Neuronal stem cell (in vitro differentiated cells): ENCODE measurements at regions not wholly inside any gene's neighbourhood (a gene's known extent, or its start where the extent isn't known, plus 50 kb on each side); places are given as distances from the start of the nearest gene placed in this dataset.

Experiments used
- DNase-seq: peaks from one replicate; pipeline ENCODE4 v3.0.0-alpha.2; 2013; ENCODE audit warnings: low spot score
- H2AFZ ChIP-seq: one replicate; pipeline ENCODE4 v1.6.1; 2013; ENCODE audit warnings: mild to moderate bottlenecking, low read length, inconsistent platforms
- H2AK5ac ChIP-seq: 2 replicates; pipeline ENCODE4 v1.6.1; 2013; ENCODE audit warnings: low read depth, mild to moderate bottlenecking, inconsistent platforms, low read length, moderate library complexity, mixed read lengths
- H2BK120ac ChIP-seq: 2 replicates; pipeline ENCODE4 v1.6.1; 2013; ENCODE audit warnings: low read depth, mild to moderate bottlenecking, inconsistent platforms, low read length, moderate library complexity, mixed read lengths
- H2BK12ac ChIP-seq: one replicate; pipeline ENCODE4 v1.6.1; 2013; ENCODE audit warnings: low read length, inconsistent platforms
- H2BK15ac ChIP-seq: 2 replicates; pipeline ENCODE4 v1.6.1; 2013; ENCODE audit warnings: mild to moderate bottlenecking, low read length, inconsistent platforms, mixed read lengths
- H2BK5ac ChIP-seq: one replicate; pipeline ENCODE4 v1.6.1; 2013; ENCODE audit warnings: inconsistent platforms, mild to moderate bottlenecking, low read length, moderate library complexity
- H3K14ac ChIP-seq: one replicate; pipeline ENCODE4 v1.6.1; 2013; ENCODE audit warnings: low read length, inconsistent platforms
- H3K18ac ChIP-seq: 2 replicates; pipeline ENCODE4 v1.6.1; 2013; ENCODE audit warnings: low read length, inconsistent platforms
- H3K23ac ChIP-seq: 2 replicates; pipeline ENCODE4 v1.6.1; 2013; ENCODE audit warnings: low read depth, mild to moderate bottlenecking, mixed read lengths, low read length, inconsistent platforms; ENCODE audit not compliant: poor library complexity
- H3K27ac ChIP-seq: replicated peaks from 3 replicates; pipeline ENCODE4 v1.5.1; 2013; ENCODE audit warnings: low read length, inconsistent platforms
- H3K27me3 ChIP-seq, 3 experiments: 2 replicates each; pipeline ENCODE4 v1.6.1; 2013; ENCODE audit warnings: low read length in 3 of 3, mild to moderate bottlenecking in 2 of 3, inconsistent platforms in 1 of 3, low read depth in 1 of 3, mixed read lengths in 1 of 3, moderate library complexity in 1 of 3; ENCODE audit not compliant: control insufficient read depth in 3 of 3, insufficient read depth in 3 of 3
- H3K36me3 ChIP-seq, 2 donors: replicated peaks in 1 of 2; 2 replicates each; pipeline ENCODE4 v1.6.1; 2013; ENCODE audit warnings: low read length in 2 of 2; ENCODE audit not compliant: control insufficient read depth in 2 of 2, insufficient read depth in 2 of 2
- H3K4ac ChIP-seq: 2 replicates; pipeline ENCODE4 v1.6.1; 2013; ENCODE audit warnings: inconsistent platforms, mild to moderate bottlenecking, low read length, moderate library complexity
- H3K4me1 ChIP-seq, 2 donors: 1 replicate in 1 of 2; 2 replicates in 1 of 2; pipeline ENCODE4 v1.6.1; 2013; ENCODE audit warnings: low read length in 2 of 2, low read depth in 1 of 2; ENCODE audit not compliant: control insufficient read depth in 2 of 2, insufficient read depth in 1 of 2
- H3K4me2 ChIP-seq: one replicate; pipeline ENCODE4 v1.6.1; 2013; ENCODE audit warnings: mild to moderate bottlenecking, low read length, inconsistent platforms; ENCODE audit not compliant: insufficient read depth, poor library complexity, severe bottlenecking
- H3K4me3 ChIP-seq, 2 donors: 2 replicates each; pipeline ENCODE4 v1.5.1; 2013; ENCODE audit warnings: low read length in 2 of 2, mild to moderate bottlenecking in 2 of 2, inconsistent platforms in 1 of 2, moderate library complexity in 1 of 2
- H3K79me1 ChIP-seq: one replicate; pipeline ENCODE4 v1.6.1; 2013; ENCODE audit warnings: low read depth, mild to moderate bottlenecking, inconsistent platforms, low read length, moderate library complexity
- H3K9ac ChIP-seq: one replicate; pipeline ENCODE4 v1.6.1; 2013; ENCODE audit warnings: mild to moderate bottlenecking, low read depth, low read length, inconsistent platforms; ENCODE audit not compliant: poor library complexity
- H3K9me3 ChIP-seq, 2 donors: replicated peaks in 1 of 2; 2 replicates each; pipeline versions ENCODE3 to v1.6.1; 2013; ENCODE audit warnings: low read length in 2 of 2, mild to moderate bottlenecking in 2 of 2, inconsistent platforms in 1 of 2, low read depth in 1 of 2, mixed read lengths in 1 of 2, moderate library complexity in 1 of 2; ENCODE audit not compliant: control insufficient read depth in 2 of 2, insufficient read depth in 1 of 2
- H4K8ac ChIP-seq: one replicate; pipeline ENCODE4 v1.6.1; 2013; ENCODE audit warnings: low read depth, mild to moderate bottlenecking, inconsistent platforms, low read length, moderate library complexity
- H4K91ac ChIP-seq: one replicate; pipeline ENCODE4 v1.6.1; 2013; ENCODE audit warnings: low read length, low read depth, mild to moderate bottlenecking, inconsistent platforms; ENCODE audit not compliant: poor library complexity
- WGBS, 2 donors: extraction: QIAGEN DNeasy Blood & Tissue Kit; methylation state at CpG; one replicate each; pipeline ENCODE4 v1.1.7; 2013; ENCODE audit warnings: missing lambda C conversion rate in 2 of 2, mixed read lengths in 1 of 2; ENCODE audit not compliant: insufficient read length in 2 of 2, insufficient replicate concordance in 1 of 2; ENCODE audit errors: extremely low coverage in 2 of 2; 5-methylcytosine and 5-hydroxymethylcytosine counted together

DNA sequence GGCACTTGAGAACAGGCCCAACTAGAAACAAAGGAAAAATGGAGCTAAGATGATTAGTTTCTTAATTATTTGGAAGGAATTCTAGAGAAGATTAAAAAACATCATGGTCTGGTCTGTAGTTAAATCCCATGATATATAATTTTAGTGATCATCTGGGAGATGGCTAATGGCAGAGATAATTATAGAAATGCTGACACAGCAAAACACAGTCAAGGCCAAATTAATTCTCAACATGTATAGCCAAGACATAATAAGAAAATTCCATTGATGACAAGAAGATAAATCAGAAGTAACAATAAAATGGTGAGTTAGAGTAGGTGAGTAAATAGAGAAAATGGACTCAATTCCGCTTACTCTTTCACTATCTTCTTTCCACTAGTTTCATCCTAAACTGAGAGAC, 59.2 kb upstream of the ITGA4 start:
- H3K4ac ChIP-seq: no peak overlapping the region
- no peak overlapping the region for H3K27ac ChIP-seq
- no peak overlapping the region for H3K14ac ChIP-seq
- H3K27me3 ChIP-seq: no peaks in the 10 kb centered on the region
- no peaks in the 10 kb centered on the region for H3K9me3 ChIP-seq
- H4K8ac ChIP-seq: no peak overlapping the region
- H2AK5ac ChIP-seq: no peak overlapping the region
- no peak overlapping the region for H2BK15ac ChIP-seq
- no peak overlapping the region for H2BK5ac ChIP-seq
- H3K4me3 ChIP-seq: no peak overlapping the region
- H3K36me3 ChIP-seq: no peaks in the 10 kb centered on the region
- H3K79me1 ChIP-seq: no peaks in the 10 kb centered on the region
- no peak overlapping the region for H2BK120ac ChIP-seq
- H4K91ac ChIP-seq: no peak overlapping the region
- no peak overlapping the region for H2BK12ac ChIP-seq
- H3K18ac ChIP-seq: no peak overlapping the region
- peaks cover 0 to 2% of the 10 kb centered on the region in 2 donors for H3K4me1 ChIP-seq
- no peak for DNase-seq
- no peak overlapping the region for H2AFZ ChIP-seq
- no peak overlapping the region for H3K9ac ChIP-seq
- no peak overlapping the region for H3K23ac ChIP-seq
- WGBS, 2 donors: no CpG with 5 or more reads among the region's 1 CpG
- no peak overlapping the region for H3K4me2 ChIP-seq

DNA sequence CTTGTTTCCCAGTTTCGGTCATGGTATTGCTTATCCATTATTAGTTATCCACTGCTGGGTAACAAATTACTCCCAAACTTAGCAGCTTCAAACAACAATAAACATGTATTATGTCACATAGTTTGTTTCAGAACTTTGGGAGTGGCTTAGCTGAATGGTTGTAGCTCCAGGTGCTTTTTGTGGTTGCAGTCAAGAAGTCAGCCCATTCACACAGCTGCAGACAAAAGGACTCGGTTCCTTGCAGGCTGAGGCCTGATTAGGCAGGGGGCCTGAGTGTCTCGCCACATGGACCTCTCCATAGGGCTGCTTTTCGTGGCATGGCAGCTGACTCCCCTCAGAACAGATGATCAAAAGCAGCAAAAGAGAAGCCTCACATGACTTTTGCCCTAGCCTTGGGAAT, 58.2 kb upstream of the ITGA4 start:
- Histone ChIP-seq H2BK15ac (no peak overlapping the region), H3K9ac (no peak overlapping the region), H2BK12ac (no peak overlapping the region), H3K4me3 (no peak overlapping the region), H2AFZ (no peak overlapping the region), H2AK5ac (no peak overlapping the region), H3K18ac (peak overlapping the region; percentile 53), H3K4ac (no peak overlapping the region), H3K4me1 (peaks cover 0 to 2% of the 10 kb centered on the region in 2 donors), H4K8ac (no peak overlapping the region), H3K4me2 (no peak overlapping the region), H3K36me3 (no peaks in the 10 kb centered on the region), H3K27me3 (no peaks in the 10 kb centered on the region), H3K27ac (no peak overlapping the region), H2BK5ac (no peak overlapping the region), H2BK120ac (no peak overlapping the region), H3K9me3 (no peaks in the 10 kb centered on the region), H3K79me1 (no peaks in the 10 kb centered on the region), H3K23ac (no peak overlapping the region), H3K14ac (no peak overlapping the region), H4K91ac (no peak overlapping the region)
- WGBS, 2 donors: no CpG with 5 or more reads among the region's 4 CpGs
- no peak for DNase-seq

GRCh38 chr2:181404472-181404871, 52.7 kb upstream of the ITGA4 start:
- H3K4ac ChIP-seq: no peak overlapping the region
- no peak for DNase-seq
- H3K27ac ChIP-seq: no peak overlapping the region
- H3K18ac ChIP-seq: no peak overlapping the region
- H3K36me3 ChIP-seq: no peaks in the 10 kb centered on the region
- no peak overlapping the region for H3K4me2 ChIP-seq
- no peak overlapping the region for H2BK15ac ChIP-seq
- no peak overlapping the region for H2BK12ac ChIP-seq
- H3K4me3 ChIP-seq: no peak overlapping the region
- no peak overlapping the region for H2BK120ac ChIP-seq
- WGBS, 2 donors: no CpG with 5 or more reads among the region's 1 CpG
- H3K9me3 ChIP-seq: no peaks in the 10 kb centered on the region
- no peaks in the 10 kb centered on the region for H3K79me1 ChIP-seq
- H3K14ac ChIP-seq: no peak overlapping the region
- H3K23ac ChIP-seq: no peak overlapping the region
- no peaks in the 10 kb centered on the region for H3K4me1 ChIP-seq
- H4K8ac ChIP-seq: no peak overlapping the region
- no peak overlapping the region for H4K91ac ChIP-seq
- H2AK5ac ChIP-seq: no peak overlapping the region
- H3K9ac ChIP-seq: no peak overlapping the region
- no peaks in the 10 kb centered on the region for H3K27me3 ChIP-seq
- H2BK5ac ChIP-seq: no peak overlapping the region
- no peak overlapping the region for H2AFZ ChIP-seq

DNA sequence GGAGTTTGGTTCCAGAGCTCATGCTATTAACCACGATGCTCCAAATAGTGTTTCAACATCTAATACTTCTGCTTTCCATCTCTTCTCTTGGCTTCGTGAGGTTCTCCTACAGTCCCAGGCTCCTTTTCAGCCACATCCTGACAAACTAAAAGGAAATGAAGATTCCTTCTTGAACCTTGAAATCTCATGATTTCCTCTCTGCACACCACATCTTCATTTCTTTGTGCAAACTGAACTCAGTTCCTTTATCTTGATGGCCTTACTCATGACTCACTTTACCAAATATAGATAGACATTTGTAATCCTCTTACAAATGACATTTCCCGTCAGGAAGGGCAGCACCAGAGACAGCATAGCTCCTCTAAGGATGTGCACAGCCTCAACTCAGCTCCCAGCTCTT, 50.0 kb upstream of the ITGA4 start:
- Histone ChIP-seq H3K23ac (no peak overlapping the region), H3K36me3 (no peaks in the 10 kb centered on the region), H3K9me3 (no peaks in the 10 kb centered on the region), H2BK12ac (no peak overlapping the region), H4K91ac (no peak overlapping the region), H3K4me2 (no peak overlapping the region), H3K14ac (no peak overlapping the region), H3K79me1 (no peaks in the 10 kb centered on the region), H3K4ac (no peak overlapping the region), H2BK120ac (no peak overlapping the region), H3K27ac (no peak overlapping the region), H3K4me1 (peaks cover 3 to 9% of the 10 kb centered on the region in 2 donors), H3K9ac (no peak overlapping the region), H2BK15ac (no peak overlapping the region), H3K4me3 (no peak overlapping the region), H2BK5ac (no peak overlapping the region), H3K27me3 (no peaks in the 10 kb centered on the region), H2AK5ac (no peak overlapping the region), H4K8ac (no peak overlapping the region), H3K18ac (no peak overlapping the region), H2AFZ (no peak overlapping the region)
- DNase-seq: no peak
- WGBS, 2 donors: no CpG with 5 or more reads among the region's 3 CpGs
